B cell (primary cell): ENCODE measurements at regions not wholly inside any gene's neighbourhood (a gene's known extent, or its start where the extent isn't known, plus 50 kb on each side); places are given as distances from the start of the nearest gene placed in this dataset.

Experiments
- ATAC-seq: fragments of 200-7000 bp; cut with Tn5 transposase; one replicate; pipeline ENCODE4 v1.10.0; 2021; ENCODE audit warnings: low read depth, mild to moderate bottlenecking, moderate number of reproducible peaks, moderate library complexity
- CTCF ChIA-PET: fragments of 350-600 bp; sonication (Branson Sonifier 250); formaldehyde crosslinking; loops from one replicate; lab custom pipeline; 2021; ENCODE audit warnings: antibody characterized with exemption, inconsistent platforms; lab: Charles Lee
- POLR2A ChIA-PET: fragments of 350-600 bp; sonication (Branson Sonifier 250); formaldehyde crosslinking; loops from one replicate; lab custom pipeline; 2021; ENCODE audit warnings: antibody characterized with exemption; lab: Charles Lee
- DNase-seq: peaks from one replicate; pipeline ENCODE4 v3.0.0; 2013
- H2AFZ ChIP-seq: 2 replicates; pipeline ENCODE4 v1.6.1; 2012; ENCODE audit warnings: mild to moderate bottlenecking, low read depth, low read length; ENCODE audit not compliant: insufficient read depth, poor library complexity, severe bottlenecking
- H3K27ac ChIP-seq, 2 donors: 1 replicate in 1 of 2; 2 replicates in 1 of 2; pipeline ENCODE4 v1.5.1; 2012 to 2013; ENCODE audit warnings: low read length in 2 of 2, mild to moderate bottlenecking in 2 of 2, moderate library complexity in 1 of 2
- H3K27me3 ChIP-seq, 4 experiments: fragments of 200-600 bp in 1 of 4; sonication (generic) in 1 of 4; replicated peaks in 1 of 4; 1 replicate in 2 of 4; 2 replicates in 2 of 4; pipeline versions ENCODE4 v1.6.1 to v1.7.0; 2013 to 2016; ENCODE audit warnings: low read length in 3 of 4, mild to moderate bottlenecking in 2 of 4, mixed read lengths in 1 of 4, moderate library complexity in 1 of 4; ENCODE audit not compliant: insufficient read depth in 4 of 4, control insufficient read depth in 3 of 4; ENCODE audit errors: control extremely low read depth in 1 of 4
- H3K36me3 ChIP-seq, 2 experiments: replicated peaks in 1 of 2; 1 replicate in 1 of 2; 2 replicates in 1 of 2; pipeline versions ENCODE4 v1.6.1 to v1.7.1; 2013; ENCODE audit warnings: low read length in 1 of 2; ENCODE audit not compliant: insufficient read depth in 2 of 2, control insufficient read depth in 1 of 2; ENCODE audit errors: control extremely low read depth in 1 of 2, extremely low read depth in 1 of 2
- H3K4me1 ChIP-seq, 2 donors: fragments of 200-600 bp in 1 of 2; sonication (generic) in 1 of 2; 1 replicate in 1 of 2; 2 replicates in 1 of 2; pipeline versions ENCODE4 v1.5.1 to v1.6.1; 2013 to 2017; ENCODE audit warnings: low read length in 2 of 2; ENCODE audit not compliant: control insufficient read depth in 2 of 2, insufficient read depth in 2 of 2
- H3K4me2 ChIP-seq: replicated peaks from 2 replicates; pipeline ENCODE3; 2012; ENCODE audit warnings: mild to moderate bottlenecking, low read depth, low read length; ENCODE audit not compliant: poor library complexity, severe bottlenecking
- H3K4me3 ChIP-seq, 5 experiments: fragments of 200-600 bp in 1 of 5; sonication (generic) in 1 of 5; 1 replicate in 3 of 5; 2 replicates in 2 of 5; pipeline versions ENCODE4 v1.5.1 to v1.7.0; 2011 to 2016; ENCODE audit warnings: low read length in 4 of 5, mild to moderate bottlenecking in 4 of 5, low read depth in 2 of 5, control low read depth in 1 of 5, moderate library complexity in 1 of 5; ENCODE audit not compliant: insufficient read depth in 1 of 5; ENCODE audit errors: control extremely low read depth in 1 of 5, extremely low read depth in 1 of 5
- H3K79me2 ChIP-seq: fragments of 200-600 bp; sonication (generic); one replicate; pipeline ENCODE4 v1.6.0; 2016; ENCODE audit warnings: low read length; ENCODE audit not compliant: control insufficient read depth, insufficient read depth
- H3K9ac ChIP-seq: fragments of 200-600 bp; sonication (generic); 2 replicates; pipeline ENCODE4 v1.6.1; 2017; ENCODE audit warnings: mild to moderate bottlenecking, low read length, moderate library complexity
- H3K9me3 ChIP-seq, 3 donors: one replicate each; pipeline versions ENCODE4 v1.6.1 to v1.7.1; 2013; ENCODE audit warnings: low read length in 2 of 3; ENCODE audit not compliant: control insufficient read depth in 2 of 3, insufficient read depth in 1 of 3; ENCODE audit errors: control extremely low read depth in 1 of 3
- H4K20me1 ChIP-seq: 2 replicates; pipeline ENCODE4 v1.6.0; 2012; ENCODE audit warnings: mild to moderate bottlenecking, low read length; ENCODE audit not compliant: insufficient read depth, control insufficient read depth, poor library complexity, severe bottlenecking
- H3K27ac Mint-ChIP-seq: one replicate; pipeline ENCODE4 v1.8.0; 2021; ENCODE audit warnings: mixed read lengths
- H3K27me3 Mint-ChIP-seq: one replicate; pipeline ENCODE4 v1.8.0; 2021; ENCODE audit warnings: mixed read lengths
- H3K4me1 Mint-ChIP-seq: one replicate; pipeline ENCODE4 v1.8.0; 2021; ENCODE audit warnings: mixed read lengths
- H3K4me3 Mint-ChIP-seq: one replicate; pipeline ENCODE4 v1.8.0; 2021; ENCODE audit warnings: mixed read lengths
- H3K9me3 Mint-ChIP-seq: one replicate; pipeline ENCODE4 v1.8.0; 2022; ENCODE audit warnings: mixed read lengths; ENCODE audit not compliant: insufficient read depth
- CTCF ChIP-seq: fragments of 200-600 bp; IDR thresholded peaks from one replicate; pipeline ENCODE4 v1.8.0; 2022; ENCODE audit warnings: antibody characterized with exemption, mild to moderate bottlenecking
- EZH2 ChIP-seq: IDR thresholded peaks from 2 replicates; pipeline ENCODE4 v1.6.1; 2012; ENCODE audit warnings: borderline replicate concordance, low read depth, mild to moderate bottlenecking, moderate library complexity, low read length; ENCODE audit not compliant: insufficient read depth, poor library complexity, severe bottlenecking
- WGBS: methylation state at CpG from one replicate; pipeline ENCODE4 v1.1.5; 2013; ENCODE audit warnings: missing lambda C conversion rate; ENCODE audit not compliant: insufficient coverage; 5-methylcytosine and 5-hydroxymethylcytosine counted together
- intact Hi-C: fragments of 100-400 bp; cut with micrococcal nuclease; formaldehyde crosslinking; loops from one replicate; pipeline ENCODE4 v1.10.0; 2022

- no peak overlapping the region for H3K4me3 Mint-ChIP-seq
- WGBS: 80% methylated on average over 1 of the region's 2 CpGs
- no peaks in the 10 kb centered on the region for H3K79me2 ChIP-seq
- H3K27me3 Mint-ChIP-seq: no peaks in the 10 kb centered on the region
- ATAC-seq (no peak), DNase-seq (no peak)
- no peaks in the 10 kb centered on the region for H3K27me3 ChIP-seq
- H3K9me3 ChIP-seq: peaks cover 0 to 4% (median 0%) of the 10 kb centered on the region in 3 donors
- H3K4me2 ChIP-seq: no peak overlapping the region
- intact Hi-C loops: no loop called here
- CTCF ChIA-PET: interaction anchor here (0.6 kb wide), 1 partner anchor 130 kb away, joined by 4 read pairs; no protein-coding TSS in a partner anchor
- TF ChIP-seq CTCF (no peak), EZH2 (no peak)
- H2AFZ ChIP-seq: no peak overlapping the region
- no peaks in the 10 kb centered on the region for H3K36me3 ChIP-seq
- peaks cover 6% of the 10 kb centered on the region for H3K9me3 Mint-ChIP-seq
- H4K20me1 ChIP-seq: no peaks in the 10 kb centered on the region
- H3K9ac ChIP-seq: no peak overlapping the region
- H3K4me1 Mint-ChIP-seq: no peaks in the 10 kb centered on the region
- H3K27ac Mint-ChIP-seq: no peak overlapping the region
- H3K27ac ChIP-seq: no peak overlapping the region
- POLR2A ChIA-PET: no interaction called here
- no peak overlapping the region for H3K4me3 ChIP-seq
- H3K4me1 ChIP-seq: no peaks in the 10 kb centered on the region
These were observed 215.0 kb upstream of the ZFHX3 start for GRCh38 chr16:73262931-73263330.

GRCh38 chr16:73255031-73255430, 207.1 kb upstream of the ZFHX3 start:
- POLR2A ChIA-PET: no interaction called here
- H3K4me3 ChIP-seq: no peak overlapping the region
- ATAC-seq (no peak), DNase-seq (no peak)
- intact Hi-C loops: no loop called here
- no peak overlapping the region for H2AFZ ChIP-seq
- no peaks in the 10 kb centered on the region for H3K27me3 ChIP-seq
- H3K4me1 ChIP-seq: no peaks in the 10 kb centered on the region
- no peak for TF ChIP-seq CTCF
- TF ChIP-seq EZH2: no peak
- no peaks in the 10 kb centered on the region for H3K4me1 Mint-ChIP-seq
- peaks cover under 1% of the 10 kb centered on the region for H3K9me3 Mint-ChIP-seq
- no peaks in the 10 kb centered on the region for H3K36me3 ChIP-seq
- no peaks in the 10 kb centered on the region for H3K27me3 Mint-ChIP-seq
- no peaks in the 10 kb centered on the region for H4K20me1 ChIP-seq
- no peak overlapping the region for H3K9ac ChIP-seq
- CTCF ChIA-PET: no interaction called here
- no peak overlapping the region for H3K27ac ChIP-seq
- H3K27ac Mint-ChIP-seq: no peak overlapping the region
- no peak overlapping the region for H3K4me2 ChIP-seq
- H3K9me3 ChIP-seq: no peaks in the 10 kb centered on the region
- H3K79me2 ChIP-seq: no peaks in the 10 kb centered on the region
- 100% methylated on average over 1 of the region's 3 CpGs for WGBS
- no peak overlapping the region for H3K4me3 Mint-ChIP-seq
